Ascending aorta (tissue), 2 donors: ENCODE measurements at regions not wholly inside any gene's neighbourhood (a gene's known extent, or its start where the extent isn't known, plus 50 kb on each side); places are given as distances from the start of the nearest gene placed in this dataset.

Experiments
- DNase-seq, 2 donors: peaks; one replicate each; pipeline ENCODE4 v3.0.0-alpha.2; 2019; ENCODE audit warnings: low spot score in 2 of 2
- H3K27ac ChIP-seq, 2 donors: fragments of 200-600 bp; sonication (generic); one replicate each; pipeline ENCODE4 v1.5.1; 2016 to 2017; ENCODE audit warnings: mild to moderate bottlenecking in 1 of 2
- H3K27me3 ChIP-seq: fragments of 200-600 bp; sonication (generic); one replicate; pipeline ENCODE4 v1.5.1; 2017
- H3K36me3 ChIP-seq, 2 donors: fragments of 200-600 bp; sonication (generic); one replicate each; pipeline ENCODE4 v1.5.1; 2016
- H3K4me1 ChIP-seq, 2 donors: fragments of 200-600 bp; sonication (generic); one replicate each; pipeline ENCODE4 v1.5.1; 2016 to 2017; ENCODE audit warnings: mild to moderate bottlenecking in 1 of 2
- H3K4me3 ChIP-seq, 2 donors: fragments of 200-600 bp; sonication (generic); one replicate each; pipeline ENCODE4 v1.5.1; 2016 to 2017; ENCODE audit warnings: mild to moderate bottlenecking in 1 of 2
- H3K9me3 ChIP-seq, 2 donors: fragments of 200-600 bp; sonication (generic); one replicate each; pipeline ENCODE4 v1.5.1; 2016
- CTCF ChIP-seq, 3 experiments: fragments of 200-600 bp in 2 of 3; fragments of 450-650 bp in 1 of 3; sonication (generic) in 2 of 3; IDR thresholded peaks; one replicate each; pipeline ENCODE4 v1.5.1; 2016 to 2019; ENCODE audit warnings: antibody characterized with exemption in 3 of 3, mild to moderate bottlenecking in 1 of 3, moderate library complexity in 1 of 3
- intact Hi-C: fragments of 100-400 bp; cut with DNase I; formaldehyde crosslinking; loops from one replicate; pipeline ENCODE4 v1.15.1; 2023

- Histone ChIP-seq H3K27me3 (no peaks in the 10 kb centered on the region), H3K9me3 (peaks cover 0 to 3% of the 10 kb centered on the region in 2 donors), H3K4me1 (no peaks in the 10 kb centered on the region), H3K27ac (no peak overlapping the region), H3K4me3 (no peak overlapping the region), H3K36me3 (no peaks in the 10 kb centered on the region)
- intact Hi-C loops, result no loop called here
- no peak for DNase-seq
- no peak for TF ChIP-seq CTCF (IDR thresholded peaks at IDR 0.05)
These were observed 691.0 kb upstream of the HTR2C start for GRCh38 chrX:113892891-113893290.

- no peak for DNase-seq
- Histone ChIP-seq H3K4me3 (no peak overlapping the region), H3K4me1 (no peaks in the 10 kb centered on the region), H3K36me3 (no peaks in the 10 kb centered on the region), H3K27me3 (no peaks in the 10 kb centered on the region), H3K27ac (no peak overlapping the region), H3K9me3 (peaks cover 0 to 3% of the 10 kb centered on the region in 2 donors)
- intact Hi-C loops, result no loop called here
- no peak for TF ChIP-seq CTCF (IDR thresholded peaks at IDR 0.05)
These were observed 691.5 kb upstream of the HTR2C start for GRCh38 chrX:113892401-113892800.

GRCh38 chrX:113873056-113873455 is 710.8 kb upstream of the HTR2C start:
- no peak for DNase-seq
- no peaks in the 10 kb centered on the region for H3K27me3 ChIP-seq
- H3K4me1 ChIP-seq, result no peaks in the 10 kb centered on the region
- no peak overlapping the region for H3K4me3 ChIP-seq
- intact Hi-C loops, result no loop called here
- no peaks in the 10 kb centered on the region for H3K9me3 ChIP-seq
- TF ChIP-seq CTCF (IDR thresholded peaks at IDR 0.05), result no peak
- no peaks in the 10 kb centered on the region for H3K36me3 ChIP-seq
- no peak overlapping the region for H3K27ac ChIP-seq

- Histone ChIP-seq H3K4me1 (no peaks in the 10 kb centered on the region), H3K27ac (no peak overlapping the region), H3K9me3 (no peaks in the 10 kb centered on the region), H3K36me3 (no peaks in the 10 kb centered on the region), H3K27me3 (no peaks in the 10 kb centered on the region), H3K4me3 (no peak overlapping the region)
- TF ChIP-seq CTCF (IDR thresholded peaks at IDR 0.05), result no peak
- no peak for DNase-seq
- intact Hi-C loops, result no loop called here
These were observed 715.2 kb upstream of the HTR2C start for GRCh38 chrX:113868711-113869110.

- no peaks in the 10 kb centered on the region for H3K36me3 ChIP-seq
- no peak for TF ChIP-seq CTCF (IDR thresholded peaks at IDR 0.05)
- no peak for DNase-seq
- H3K4me3 ChIP-seq, result no peak overlapping the region
- H3K27ac ChIP-seq, result no peak overlapping the region
- H3K4me1 ChIP-seq, result no peaks in the 10 kb centered on the region
- H3K9me3 ChIP-seq, result no peaks in the 10 kb centered on the region
- H3K27me3 ChIP-seq, result no peaks in the 10 kb centered on the region
- intact Hi-C loops, result no loop called here
These were observed 715.7 kb upstream of the HTR2C start for GRCh38 chrX:113868177-113868576.

GRCh38 chrX:113849408-113849807 is 734.5 kb upstream of the HTR2C start:
- H3K4me1 ChIP-seq, result no peaks in the 10 kb centered on the region
- H3K27ac ChIP-seq, result no peak overlapping the region
- H3K4me3 ChIP-seq, result no peak overlapping the region
- DNase-seq, result no peak
- H3K27me3 ChIP-seq, result no peaks in the 10 kb centered on the region
- TF ChIP-seq CTCF (IDR thresholded peaks at IDR 0.05), result no peak
- intact Hi-C loops, result no loop called here
- H3K36me3 ChIP-seq, result no peaks in the 10 kb centered on the region
- H3K9me3 ChIP-seq, result no peaks in the 10 kb centered on the region
